ENCODE measurements at regions not wholly inside any gene's neighbourhood (a gene's known extent, or its start where the extent isn't known, plus 50 kb on each side); places are given as distances from the start of the nearest gene placed in this dataset.

- DNase-seq (ENCODE audit: low spot score): no peak
- no peak for ATAC-seq (ENCODE audit: low read depth)
- Histone ChIP-seq H3K9me3 (ENCODE audit: severe bottlenecking) (no peaks in the 10 kb centered on the region), H3K4me1 (ENCODE audit: insufficient read depth, poor library complexity, severe bottlenecking) (no peaks in the 10 kb centered on the region), H3K4me3 (ENCODE audit: severe bottlenecking) (no peak overlapping the region), H3K27me3 (ENCODE audit: insufficient read depth, poor library complexity, severe bottlenecking) (no peaks in the 10 kb centered on the region), H3K27ac (ENCODE audit: poor library complexity, severe bottlenecking) (no peak overlapping the region), H3K36me3 (ENCODE audit: low read depth) (no peaks in the 10 kb centered on the region)
- TF ChIP-seq CTCF (IDR thresholded peaks at IDR 0.05; ENCODE audit: poor library complexity, severe bottlenecking): no peak
Observed at GRCh38 chr9:108628316-108628715, 227.5 kb downstream of the ACTL7B start.

- Histone ChIP-seq H3K36me3 (ENCODE audit: low read depth) (no peaks in the 10 kb centered on the region), H3K27me3 (ENCODE audit: insufficient read depth, poor library complexity, severe bottlenecking) (no peaks in the 10 kb centered on the region), H3K9me3 (ENCODE audit: severe bottlenecking) (no peaks in the 10 kb centered on the region), H3K4me3 (ENCODE audit: severe bottlenecking) (no peak overlapping the region), H3K27ac (ENCODE audit: poor library complexity, severe bottlenecking) (no peak overlapping the region), H3K4me1 (ENCODE audit: insufficient read depth, poor library complexity, severe bottlenecking) (peaks cover 4% of the 10 kb centered on the region)
- no peak for TF ChIP-seq CTCF (IDR thresholded peaks at IDR 0.05; ENCODE audit: poor library complexity, severe bottlenecking)
- no peak for DNase-seq (ENCODE audit: low spot score)
- ATAC-seq (ENCODE audit: low read depth): no peak
Observed at GRCh38 chr9:108626743-108627142, 229.0 kb downstream of the ACTL7B start.

- ATAC-seq (ENCODE audit: low read depth): peak; percentile 84
- Histone ChIP-seq H3K27ac (ENCODE audit: poor library complexity, severe bottlenecking) (no peak overlapping the region), H3K4me1 (ENCODE audit: insufficient read depth, poor library complexity, severe bottlenecking) (peaks cover 4% of the 10 kb centered on the region), H3K36me3 (ENCODE audit: low read depth) (no peaks in the 10 kb centered on the region), H3K9me3 (ENCODE audit: severe bottlenecking) (no peaks in the 10 kb centered on the region), H3K27me3 (ENCODE audit: insufficient read depth, poor library complexity, severe bottlenecking) (no peaks in the 10 kb centered on the region), H3K4me3 (ENCODE audit: severe bottlenecking) (no peak overlapping the region)
- no peak for DNase-seq (ENCODE audit: low spot score)
- TF ChIP-seq CTCF (IDR thresholded peaks at IDR 0.05; ENCODE audit: poor library complexity, severe bottlenecking): no peak
Observed at GRCh38 chr9:108621991-108622855, 233.6 kb downstream of the ACTL7B start.

- Histone ChIP-seq H3K4me1 (ENCODE audit: insufficient read depth, poor library complexity, severe bottlenecking) (peaks cover 4% of the 10 kb centered on the region), H3K27me3 (ENCODE audit: insufficient read depth, poor library complexity, severe bottlenecking) (no peaks in the 10 kb centered on the region), H3K27ac (ENCODE audit: poor library complexity, severe bottlenecking) (no peak overlapping the region), H3K36me3 (ENCODE audit: low read depth) (no peaks in the 10 kb centered on the region), H3K4me3 (ENCODE audit: severe bottlenecking) (no peak overlapping the region), H3K9me3 (ENCODE audit: severe bottlenecking) (no peaks in the 10 kb centered on the region)
- ATAC-seq (ENCODE audit: low read depth) (no peak), DNase-seq (ENCODE audit: low spot score) (no peak)
- no peak for TF ChIP-seq CTCF (IDR thresholded peaks at IDR 0.05; ENCODE audit: poor library complexity, severe bottlenecking)
Observed at GRCh38 chr9:108620767-108621166, 235.0 kb downstream of the ACTL7B start.

- ATAC-seq (ENCODE audit: low read depth) (no peak), DNase-seq (ENCODE audit: low spot score) (no peak)
- no peaks in the 10 kb centered on the region for H3K27me3 ChIP-seq (ENCODE audit: insufficient read depth, poor library complexity, severe bottlenecking)
- no peaks in the 10 kb centered on the region for H3K9me3 ChIP-seq (ENCODE audit: severe bottlenecking)
- no peaks in the 10 kb centered on the region for H3K36me3 ChIP-seq (ENCODE audit: low read depth)
- H3K4me1 ChIP-seq (ENCODE audit: insufficient read depth, poor library complexity, severe bottlenecking): peaks cover 4% of the 10 kb centered on the region
- no peak for TF ChIP-seq CTCF (IDR thresholded peaks at IDR 0.05; ENCODE audit: poor library complexity, severe bottlenecking)
- H3K4me3 ChIP-seq (ENCODE audit: severe bottlenecking): no peak overlapping the region
- H3K27ac ChIP-seq (ENCODE audit: poor library complexity, severe bottlenecking): no peak overlapping the region
Observed at GRCh38 chr9:108618906-108619550, 236.8 kb downstream of the ACTL7B start.

Measured in RWPE2 (cell line).